HG02884 (cell line): ENCODE measurements at regions not wholly inside any gene's neighbourhood (a gene's known extent, or its start where the extent isn't known, plus 50 kb on each side); places are given as distances from the start of the nearest gene placed in this dataset.
"Not testable (repeated sequence)": the region's sequence is repeated elsewhere in the genome, so short reads cannot be mapped to it uniquely, and the experiment has no call there.

Experiments
- ATAC-seq: cut with Tn5 transposase; IDR thresholded peaks from one replicate; pipeline ENCODE4 v1.9.1; 2021; ENCODE audit warnings: mild to moderate bottlenecking, moderate library complexity; ENCODE audit not compliant: unreplicated experiment

GRCh38 chr22:49677495-49677889 lies 150.2 kb downstream of the BRD1 start:
- ATAC-seq = no peak

GRCh38 chr22:49676783-49677494 lies 150.7 kb downstream of the BRD1 start:
- no peak for ATAC-seq

GRCh38 chr22:49676230-49676629 lies 151.4 kb downstream of the BRD1 start:
- no peak for ATAC-seq

- ATAC-seq = no peak
Observed at GRCh38 chr22:49674479-49675050, 153.1 kb downstream of the BRD1 start.

- no peak for ATAC-seq
Observed at GRCh38 chr22:49673048-49673447, 154.6 kb downstream of the BRD1 start.

- no peak for ATAC-seq
Observed at GRCh38 chr22:49672014-49672516, 155.6 kb downstream of the BRD1 start.

- no peak for ATAC-seq
Observed at GRCh38 chr22:49671331-49672013, 156.2 kb downstream of the BRD1 start.

GRCh38 chr22:49670456-49671330 lies 157.0 kb downstream of the BRD1 start:
- no peak for ATAC-seq

- not testable (repeated sequence) for ATAC-seq
Observed at GRCh38 chr22:49669969-49670455, 157.7 kb downstream of the BRD1 start.

- ATAC-seq = not testable (repeated sequence)
Observed at GRCh38 chr22:49669427-49669968, 158.2 kb downstream of the BRD1 start.

GRCh38 chr22:49668402-49668801 lies 159.3 kb downstream of the BRD1 start:
- no peak for ATAC-seq

- ATAC-seq = no peak
Observed at GRCh38 chr22:49667236-49667635, 160.4 kb downstream of the BRD1 start.

GRCh38 chr22:49666146-49666809 lies 161.4 kb downstream of the BRD1 start:
- ATAC-seq = no peak

- no peak for ATAC-seq
Observed at GRCh38 chr22:49664891-49665290, 162.8 kb downstream of the BRD1 start.

- no peak for ATAC-seq
Observed at GRCh38 chr22:49664371-49664881, 163.2 kb downstream of the BRD1 start.

GRCh38 chr22:49663823-49664222 lies 163.8 kb downstream of the BRD1 start:
- ATAC-seq = no peak

- no peak for ATAC-seq
Observed at GRCh38 chr22:49663311-49663711, 164.4 kb downstream of the BRD1 start.

GRCh38 chr22:49662681-49663080 lies 165.0 kb downstream of the BRD1 start:
- ATAC-seq = no peak

- ATAC-seq = no peak
Observed at GRCh38 chr22:49660794-49661781, 166.6 kb downstream of the BRD1 start.
